ENCODE measurements at regions not wholly inside any gene's neighbourhood (a gene's known extent, or its start where the extent isn't known, plus 50 kb on each side); places are given as distances from the start of the nearest gene placed in this dataset.

- no peak overlapping the region for H3K18ac ChIP-seq (ENCODE audit: low read length)
- H3K79me1 ChIP-seq (ENCODE audit: low read length) = no peaks in the 10 kb centered on the region
- H3K9ac ChIP-seq (ENCODE audit: low read length) = no peak overlapping the region
- no peak overlapping the region for H3K4me2 ChIP-seq (ENCODE audit: low read length)
- H3K4me1 ChIP-seq (ENCODE audit: control insufficient read depth in 1 of 2, insufficient read depth in 2 of 2, low read length in 2 of 2) = no peaks in the 10 kb centered on the region
- no CpG with 5 or more reads among the region's 12 CpGs for WGBS (ENCODE audit: extremely low coverage, insufficient coverage, insufficient read length)
- no peak for DNase-seq
- H2AK5ac ChIP-seq (ENCODE audit: low read length) = no peak overlapping the region
- H2BK12ac ChIP-seq (ENCODE audit: low read length) = no peak overlapping the region
- H2BK120ac ChIP-seq (ENCODE audit: insufficient read depth, low read length, poor library complexity) = no peak overlapping the region
- no peak overlapping the region for H3K23ac ChIP-seq (ENCODE audit: low read length)
- no peak overlapping the region for H3K14ac ChIP-seq (ENCODE audit: low read length)
- no peak overlapping the region for H2BK5ac ChIP-seq (ENCODE audit: low read depth, low read length, poor library complexity)
- no peaks in the 10 kb centered on the region for H3K27me3 ChIP-seq (ENCODE audit: insufficient read depth, low read length)
- H3K9me3 ChIP-seq (ENCODE audit: insufficient read depth, low read depth, low read length) = peaks cover 5% of the 10 kb centered on the region
- no peak overlapping the region for H3K4me3 ChIP-seq (ENCODE audit: low read depth, low read length)
- H3K79me2 ChIP-seq (ENCODE audit: control insufficient read depth, insufficient read depth, low read length, poor library complexity) = no peaks in the 10 kb centered on the region
- no peak overlapping the region for H3K4ac ChIP-seq (ENCODE audit: low read depth, low read length)
- H2AFZ ChIP-seq (ENCODE audit: insufficient read depth, low read length, poor library complexity) = no peak overlapping the region
- no peak overlapping the region for H4K12ac ChIP-seq (ENCODE audit: low read depth, low read length)
- no peaks in the 10 kb centered on the region for H3K36me3 ChIP-seq (ENCODE audit: control insufficient read depth in 1 of 2, insufficient read depth in 2 of 2, low read length in 2 of 2)
- no peak overlapping the region for H4K8ac ChIP-seq (ENCODE audit: low read depth, low read length)
- no peak overlapping the region for H3K27ac ChIP-seq (ENCODE audit: low read depth, low read length)
- no peak overlapping the region for H4K91ac ChIP-seq (ENCODE audit: low read depth, low read length)
Measured at GRCh38 chr7:1362301-1362700, 97.0 kb downstream of the MICALL2 start.

GRCh38 chr7:1364068-1364905, 95.0 kb downstream of the MICALL2 start:
- Histone ChIP-seq H3K9me3 (ENCODE audit: insufficient read depth, low read depth, low read length) (peaks cover 5% of the 10 kb centered on the region), H3K4me2 (ENCODE audit: low read length) (no peak overlapping the region), H3K79me1 (ENCODE audit: low read length) (no peaks in the 10 kb centered on the region), H2BK12ac (ENCODE audit: low read length) (no peak overlapping the region), H3K4ac (ENCODE audit: low read depth, low read length) (no peak overlapping the region), H3K23ac (ENCODE audit: low read length) (no peak overlapping the region), H3K4me1 (ENCODE audit: control insufficient read depth in 1 of 2, insufficient read depth in 2 of 2, low read length in 2 of 2) (peaks cover 0 to 2% of the 10 kb centered on the region in 2 experiments), H3K9ac (ENCODE audit: low read length) (no peak overlapping the region), H2BK120ac (ENCODE audit: insufficient read depth, low read length, poor library complexity) (no peak overlapping the region), H3K4me3 (ENCODE audit: low read depth, low read length) (no peak overlapping the region), H2BK5ac (ENCODE audit: low read depth, low read length, poor library complexity) (no peak overlapping the region), H2AK5ac (ENCODE audit: low read length) (no peak overlapping the region), H3K18ac (ENCODE audit: low read length) (no peak overlapping the region), H4K8ac (ENCODE audit: low read depth, low read length) (no peak overlapping the region), H3K79me2 (ENCODE audit: control insufficient read depth, insufficient read depth, low read length, poor library complexity) (no peaks in the 10 kb centered on the region), H2AFZ (ENCODE audit: insufficient read depth, low read length, poor library complexity) (no peak overlapping the region), H3K36me3 (ENCODE audit: control insufficient read depth in 1 of 2, insufficient read depth in 2 of 2, low read length in 2 of 2) (no peaks in the 10 kb centered on the region), H4K91ac (ENCODE audit: low read depth, low read length) (no peak overlapping the region), H3K14ac (ENCODE audit: low read length) (no peak overlapping the region), H4K12ac (ENCODE audit: low read depth, low read length) (peak overlapping the region; percentile 12), H3K27me3 (ENCODE audit: insufficient read depth, low read length) (peaks cover 2% of the 10 kb centered on the region), H3K27ac (ENCODE audit: low read depth, low read length) (no peak overlapping the region)
- WGBS (ENCODE audit: extremely low coverage, insufficient coverage, insufficient read length) = no CpG with 5 or more reads among the region's 36 CpGs
- DNase-seq = no peak

- Histone ChIP-seq H2BK12ac (ENCODE audit: low read length) (no peak overlapping the region), H3K9me3 (ENCODE audit: insufficient read depth, low read depth, low read length) (peaks cover 7% of the 10 kb centered on the region), H4K91ac (ENCODE audit: low read depth, low read length) (no peak overlapping the region), H3K36me3 (ENCODE audit: control insufficient read depth in 1 of 2, insufficient read depth in 2 of 2, low read length in 2 of 2) (no peaks in the 10 kb centered on the region), H4K8ac (ENCODE audit: low read depth, low read length) (no peak overlapping the region), H3K27ac (ENCODE audit: low read depth, low read length) (no peak overlapping the region), H4K12ac (ENCODE audit: low read depth, low read length) (no peak overlapping the region), H3K4me3 (ENCODE audit: low read depth, low read length) (no peak overlapping the region), H3K4me2 (ENCODE audit: low read length) (no peak overlapping the region), H3K23ac (ENCODE audit: low read length) (no peak overlapping the region), H3K4ac (ENCODE audit: low read depth, low read length) (no peak overlapping the region), H3K27me3 (ENCODE audit: insufficient read depth, low read length) (peaks cover 2% of the 10 kb centered on the region), H2AK5ac (ENCODE audit: low read length) (no peak overlapping the region), H3K9ac (ENCODE audit: low read length) (no peak overlapping the region), H2AFZ (ENCODE audit: insufficient read depth, low read length, poor library complexity) (no peak overlapping the region), H2BK120ac (ENCODE audit: insufficient read depth, low read length, poor library complexity) (no peak overlapping the region), H3K79me1 (ENCODE audit: low read length) (no peaks in the 10 kb centered on the region), H3K14ac (ENCODE audit: low read length) (no peak overlapping the region), H2BK5ac (ENCODE audit: low read depth, low read length, poor library complexity) (no peak overlapping the region), H3K4me1 (ENCODE audit: control insufficient read depth in 1 of 2, insufficient read depth in 2 of 2, low read length in 2 of 2) (peaks cover 0 to 2% of the 10 kb centered on the region in 2 experiments), H3K18ac (ENCODE audit: low read length) (no peak overlapping the region), H3K79me2 (ENCODE audit: control insufficient read depth, insufficient read depth, low read length, poor library complexity) (no peaks in the 10 kb centered on the region)
- WGBS (ENCODE audit: extremely low coverage, insufficient coverage, insufficient read length) = no CpG with 5 or more reads among the region's 13 CpGs
- DNase-seq = no peak
Measured at GRCh38 chr7:1364906-1365570, 94.2 kb downstream of the MICALL2 start.

- Histone ChIP-seq H3K14ac (ENCODE audit: low read length) (no peak overlapping the region), H3K4me1 (ENCODE audit: control insufficient read depth in 1 of 2, insufficient read depth in 2 of 2, low read length in 2 of 2) (peaks cover 0 to 2% of the 10 kb centered on the region in 2 experiments), H3K18ac (ENCODE audit: low read length) (no peak overlapping the region), H3K36me3 (ENCODE audit: control insufficient read depth in 1 of 2, insufficient read depth in 2 of 2, low read length in 2 of 2) (no peaks in the 10 kb centered on the region), H3K4me2 (ENCODE audit: low read length) (no peak overlapping the region), H3K23ac (ENCODE audit: low read length) (no peak overlapping the region), H3K4me3 (ENCODE audit: low read depth, low read length) (no peak overlapping the region), H3K27ac (ENCODE audit: low read depth, low read length) (no peak overlapping the region), H3K4ac (ENCODE audit: low read depth, low read length) (no peak overlapping the region), H2AFZ (ENCODE audit: insufficient read depth, low read length, poor library complexity) (no peak overlapping the region), H3K9me3 (ENCODE audit: insufficient read depth, low read depth, low read length) (peaks cover 7% of the 10 kb centered on the region), H3K79me2 (ENCODE audit: control insufficient read depth, insufficient read depth, low read length, poor library complexity) (no peaks in the 10 kb centered on the region), H2BK5ac (ENCODE audit: low read depth, low read length, poor library complexity) (no peak overlapping the region), H3K27me3 (ENCODE audit: insufficient read depth, low read length) (peaks cover 2% of the 10 kb centered on the region), H3K9ac (ENCODE audit: low read length) (no peak overlapping the region), H4K91ac (ENCODE audit: low read depth, low read length) (no peak overlapping the region), H4K8ac (ENCODE audit: low read depth, low read length) (no peak overlapping the region), H2BK120ac (ENCODE audit: insufficient read depth, low read length, poor library complexity) (no peak overlapping the region), H2BK12ac (ENCODE audit: low read length) (no peak overlapping the region), H3K79me1 (ENCODE audit: low read length) (no peaks in the 10 kb centered on the region), H4K12ac (ENCODE audit: low read depth, low read length) (no peak overlapping the region), H2AK5ac (ENCODE audit: low read length) (no peak overlapping the region)
- DNase-seq = no peak
- WGBS (ENCODE audit: extremely low coverage, insufficient coverage, insufficient read length) = no CpG with 5 or more reads among the region's 7 CpGs
Measured at GRCh38 chr7:1365846-1366245, 93.4 kb downstream of the MICALL2 start.

Measured in trophoblast cell (in vitro differentiated cells and primary cell).